ENCODE measurements at regions not wholly inside any gene's neighbourhood (a gene's known extent, or its start where the extent isn't known, plus 50 kb on each side); places are given as distances from the start of the nearest gene placed in this dataset.
"Not testable (repeated sequence)": the region's sequence is repeated elsewhere in the genome, so short reads cannot be mapped to it uniquely, and the experiment has no call there.

DNA sequence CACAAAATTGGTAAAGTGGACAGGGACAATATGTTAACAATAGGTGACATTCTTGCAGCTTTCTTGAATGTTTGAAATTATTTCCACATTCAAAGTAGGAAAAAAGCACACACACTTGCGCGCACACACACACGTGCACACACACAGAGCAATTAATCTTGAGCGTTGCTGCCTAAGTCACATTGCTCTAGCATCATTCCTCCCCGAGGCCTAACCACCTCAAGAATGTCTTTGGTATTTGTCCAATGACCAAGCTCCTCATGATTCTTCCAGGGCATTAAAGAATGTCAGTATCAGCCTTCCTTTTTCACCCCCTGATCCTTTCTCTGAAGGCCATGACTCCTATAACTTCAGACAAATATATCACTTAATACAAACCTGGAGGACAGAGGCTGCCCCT is 198.1 kb downstream of the NPR3 start:
- no peak overlapping the region for H2AFZ ChIP-seq (ENCODE audit: low read depth)
- H3K4me1 ChIP-seq (ENCODE audit: low read depth, poor library complexity, severe bottlenecking), result no peaks in the 10 kb centered on the region
- H3K36me3 ChIP-seq (ENCODE audit: insufficient read depth), result no peaks in the 10 kb centered on the region
- no peaks in the 10 kb centered on the region for H4K20me1 ChIP-seq (ENCODE audit: insufficient read depth)
- H3K27ac ChIP-seq, result no peak overlapping the region
- no peak overlapping the region for H3K9ac ChIP-seq
- H3K4me3 ChIP-seq (IDR thresholded peaks at IDR 0.05; ENCODE audit: insufficient read depth, low read depth, low read length), result no peak overlapping the region
- no peaks in the 10 kb centered on the region for H3K27me3 ChIP-seq (ENCODE audit: insufficient read depth, low read depth)
- H3K79me2 ChIP-seq (ENCODE audit: insufficient read depth, low read depth), result no peaks in the 10 kb centered on the region
- no peak overlapping the region for H3K4me2 ChIP-seq
- TF ChIP-seq, protein P1, sequence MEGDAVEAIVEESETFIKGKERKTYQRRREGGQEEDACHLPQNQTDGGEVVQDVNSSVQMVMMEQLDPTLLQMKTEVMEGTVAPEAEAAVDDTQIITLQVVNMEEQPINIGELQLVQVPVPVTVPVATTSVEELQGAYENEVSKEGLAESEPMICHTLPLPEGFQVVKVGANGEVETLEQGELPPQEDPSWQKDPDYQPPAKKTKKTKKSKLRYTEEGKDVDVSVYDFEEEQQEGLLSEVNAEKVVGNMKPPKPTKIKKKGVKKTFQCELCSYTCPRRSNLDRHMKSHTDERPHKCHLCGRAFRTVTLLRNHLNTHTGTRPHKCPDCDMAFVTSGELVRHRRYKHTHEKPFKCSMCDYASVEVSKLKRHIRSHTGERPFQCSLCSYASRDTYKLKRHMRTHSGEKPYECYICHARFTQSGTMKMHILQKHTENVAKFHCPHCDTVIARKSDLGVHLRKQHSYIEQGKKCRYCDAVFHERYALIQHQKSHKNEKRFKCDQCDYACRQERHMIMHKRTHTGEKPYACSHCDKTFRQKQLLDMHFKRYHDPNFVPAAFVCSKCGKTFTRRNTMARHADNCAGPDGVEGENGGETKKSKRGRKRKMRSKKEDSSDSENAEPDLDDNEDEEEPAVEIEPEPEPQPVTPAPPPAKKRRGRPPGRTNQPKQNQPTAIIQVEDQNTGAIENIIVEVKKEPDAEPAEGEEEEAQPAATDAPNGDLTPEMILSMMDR (conservative IDR thresholded peaks at IDR 0.05; ENCODE audit: low read depth, low read length), result no peak

DNA sequence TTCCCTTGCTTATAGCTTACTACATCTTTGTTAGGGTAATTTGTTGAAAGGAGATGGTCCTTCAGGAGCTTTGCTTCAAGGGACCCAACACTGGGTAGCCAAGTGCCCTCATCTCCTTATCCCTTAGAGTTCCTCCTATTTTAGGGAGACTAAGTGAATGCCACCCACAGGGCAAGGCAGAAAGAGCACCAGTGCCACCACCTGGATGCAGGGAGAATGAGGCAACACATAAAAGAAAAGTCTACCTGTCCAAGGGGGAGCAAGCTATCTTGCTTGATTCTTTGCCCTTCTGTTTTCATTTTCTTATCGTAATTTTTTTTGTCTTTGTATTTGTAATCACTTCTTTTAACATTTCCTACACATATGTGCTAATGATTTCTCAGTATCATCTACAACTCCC is 205.5 kb downstream of the NPR3 start:
- Histone ChIP-seq H3K27ac (no peak overlapping the region), H3K4me3 (IDR thresholded peaks at IDR 0.05; ENCODE audit: insufficient read depth, low read depth, low read length) (no peak overlapping the region), H3K4me1 (ENCODE audit: low read depth, poor library complexity, severe bottlenecking) (no peaks in the 10 kb centered on the region), H4K20me1 (ENCODE audit: insufficient read depth) (no peaks in the 10 kb centered on the region), H3K4me2 (no peak overlapping the region), H3K79me2 (ENCODE audit: insufficient read depth, low read depth) (no peaks in the 10 kb centered on the region), H3K9ac (no peak overlapping the region), H2AFZ (ENCODE audit: low read depth) (no peak overlapping the region), H3K27me3 (ENCODE audit: insufficient read depth, low read depth) (no peaks in the 10 kb centered on the region), H3K36me3 (ENCODE audit: insufficient read depth) (no peaks in the 10 kb centered on the region)
- TF ChIP-seq, protein P1 (conservative IDR thresholded peaks at IDR 0.05; ENCODE audit: low read depth, low read length), result peak; percentile 69

DNA sequence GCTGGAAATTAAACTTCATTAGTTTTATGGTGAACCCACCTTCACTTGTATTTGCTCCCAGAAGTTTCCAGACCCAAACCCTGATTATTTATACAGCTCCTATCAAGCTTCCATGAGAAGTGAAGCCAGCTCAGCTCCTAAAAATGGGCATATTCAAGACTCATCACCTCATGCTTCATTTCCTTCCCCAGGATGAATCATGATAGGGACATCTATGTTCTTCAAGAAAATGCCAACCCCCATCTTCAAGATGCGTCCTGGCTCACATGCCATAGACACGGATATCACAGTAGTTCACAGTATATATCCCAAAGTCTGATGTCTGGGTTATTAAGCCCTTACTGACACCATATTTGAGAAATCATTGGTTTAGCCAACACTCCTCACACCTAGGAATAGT is 217.6 kb downstream of the NPR3 start:
- H2AFZ ChIP-seq (ENCODE audit: low read depth), result no peak overlapping the region
- no peaks in the 10 kb centered on the region for H3K36me3 ChIP-seq (ENCODE audit: insufficient read depth)
- H3K4me1 ChIP-seq (ENCODE audit: low read depth, poor library complexity, severe bottlenecking), result no peaks in the 10 kb centered on the region
- H3K27ac ChIP-seq, result no peak overlapping the region
- H3K4me2 ChIP-seq, result no peak overlapping the region
- TF ChIP-seq, protein P1 (conservative IDR thresholded peaks at IDR 0.05; ENCODE audit: low read depth, low read length), result no peak
- H3K9ac ChIP-seq, result no peak overlapping the region
- no peaks in the 10 kb centered on the region for H4K20me1 ChIP-seq (ENCODE audit: insufficient read depth)
- H3K79me2 ChIP-seq (ENCODE audit: insufficient read depth, low read depth), result no peaks in the 10 kb centered on the region
- H3K27me3 ChIP-seq (ENCODE audit: insufficient read depth, low read depth), result no peaks in the 10 kb centered on the region
- H3K4me3 ChIP-seq (IDR thresholded peaks at IDR 0.05; ENCODE audit: insufficient read depth, low read depth, low read length), result no peak overlapping the region

DNA sequence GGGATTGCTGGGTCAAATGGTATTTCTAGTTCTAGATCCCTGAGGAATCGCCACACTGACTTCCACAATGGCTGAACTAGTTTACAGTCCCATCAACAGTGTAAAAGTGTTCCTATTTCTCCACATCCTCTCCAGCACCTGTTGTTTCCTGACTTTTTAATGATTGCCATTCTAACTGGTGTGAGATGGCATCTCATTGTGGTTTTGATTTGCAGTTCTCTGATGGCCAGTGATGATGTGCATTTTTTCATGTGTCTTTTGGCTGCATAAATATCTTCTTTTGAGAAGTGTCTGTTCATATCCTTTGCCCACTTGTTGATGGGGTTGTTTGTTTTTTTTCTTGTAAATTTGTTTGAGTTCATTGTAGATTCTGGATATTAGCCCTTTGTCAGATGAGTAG is 220.3 kb downstream of the NPR3 start:
- H3K9ac ChIP-seq; H4K20me1 ChIP-seq (ENCODE audit: insufficient read depth); H3K4me3 ChIP-seq (IDR thresholded peaks at IDR 0.05; ENCODE audit: insufficient read depth, low read depth, low read length); H3K79me2 ChIP-seq (ENCODE audit: insufficient read depth, low read depth); H2AFZ ChIP-seq (ENCODE audit: low read depth); H3K4me2 ChIP-seq; H3K4me1 ChIP-seq (ENCODE audit: low read depth, poor library complexity, severe bottlenecking); H3K27me3 ChIP-seq (ENCODE audit: insufficient read depth, low read depth); H3K27ac ChIP-seq; H3K36me3 ChIP-seq (ENCODE audit: insufficient read depth): not testable (repeated sequence)

DNA sequence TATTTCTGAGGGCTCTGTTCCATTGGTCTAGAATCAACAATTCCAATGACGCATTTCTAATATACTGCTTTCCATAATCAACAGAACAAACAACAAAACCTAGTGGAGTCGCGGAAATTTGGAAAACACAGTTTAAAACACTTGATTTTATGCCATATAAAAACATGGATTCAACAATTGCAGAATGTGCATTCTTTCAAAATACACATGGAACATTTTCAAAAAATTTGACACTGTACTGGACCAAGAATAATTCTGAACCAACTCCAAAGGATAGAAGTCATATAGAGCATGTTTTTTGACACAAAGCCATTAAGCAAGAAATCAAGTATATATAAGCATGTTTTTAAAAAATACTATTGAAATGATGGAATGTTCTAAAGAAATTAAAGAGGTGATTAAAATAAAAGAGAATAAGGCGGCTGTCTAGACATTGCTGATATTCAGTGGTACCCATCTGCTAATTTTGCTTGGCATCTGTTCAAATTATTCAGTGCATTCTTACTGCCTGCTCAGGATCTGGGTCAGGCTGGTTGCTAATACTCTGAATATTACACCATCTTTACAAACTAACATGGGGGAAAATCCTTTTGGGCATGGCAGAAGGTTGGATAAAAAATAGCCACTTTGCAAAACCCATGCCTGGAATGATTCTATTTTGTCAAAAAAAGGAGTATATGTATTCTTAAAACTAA is 221.3 kb downstream of the NPR3 start:
- H3K9ac ChIP-seq, result no peak overlapping the region

More for the DNA sequence above, 221.3 kb downstream of the NPR3 start:
- Histone ChIP-seq H4K20me1 (ENCODE audit: insufficient read depth) (no peaks in the 10 kb centered on the region), H3K79me2 (ENCODE audit: insufficient read depth, low read depth) (no peaks in the 10 kb centered on the region), H2AFZ (ENCODE audit: low read depth) (no peak overlapping the region), H3K4me3 (IDR thresholded peaks at IDR 0.05; ENCODE audit: insufficient read depth, low read depth, low read length) (no peak overlapping the region), H3K36me3 (ENCODE audit: insufficient read depth) (no peaks in the 10 kb centered on the region), H3K27me3 (ENCODE audit: insufficient read depth, low read depth) (no peaks in the 10 kb centered on the region), H3K4me2 (no peak overlapping the region), H3K27ac (no peak overlapping the region), H3K4me1 (ENCODE audit: low read depth, poor library complexity, severe bottlenecking) (no peaks in the 10 kb centered on the region)
- TF ChIP-seq, protein P1 (conservative IDR thresholded peaks at IDR 0.05; ENCODE audit: low read depth, low read length), result no peak

Measured in KMS-11 (cell line).